NCI-H1436 (cell line): ENCODE measurements at regions not wholly inside any gene's neighbourhood (a gene's known extent, or its start where the extent isn't known, plus 50 kb on each side); places are given as distances from the start of the nearest gene placed in this dataset.
"Not testable (repeated sequence)": the region's sequence is repeated elsewhere in the genome, so short reads cannot be mapped to it uniquely, and the experiment has no call there.

Experiments used
- DNase-seq: peaks from one replicate; lab custom pipeline; 2025; lab: John Stamatoyannopoulos, UW

DNA sequence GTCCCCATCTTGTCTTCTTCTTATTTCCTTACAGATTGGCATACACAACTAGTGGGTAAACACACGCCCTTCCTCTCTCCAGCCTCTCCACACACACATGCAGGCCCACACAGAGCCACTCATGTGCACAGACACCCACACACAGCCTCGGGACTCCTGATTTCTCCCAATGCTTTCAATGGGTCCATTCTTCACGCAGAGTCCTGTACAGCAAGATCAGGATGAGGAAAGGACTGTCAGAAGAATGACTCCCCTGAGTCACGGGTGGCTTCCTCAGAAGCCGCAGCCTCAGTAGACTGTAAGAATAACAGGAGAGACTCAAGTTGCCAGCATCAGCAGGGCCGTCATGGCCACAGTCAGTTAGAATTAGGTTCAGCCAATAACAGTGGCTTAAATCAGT lies 109.1 kb upstream of the GLI2 start:
- DNase-seq: no peak

DNA sequence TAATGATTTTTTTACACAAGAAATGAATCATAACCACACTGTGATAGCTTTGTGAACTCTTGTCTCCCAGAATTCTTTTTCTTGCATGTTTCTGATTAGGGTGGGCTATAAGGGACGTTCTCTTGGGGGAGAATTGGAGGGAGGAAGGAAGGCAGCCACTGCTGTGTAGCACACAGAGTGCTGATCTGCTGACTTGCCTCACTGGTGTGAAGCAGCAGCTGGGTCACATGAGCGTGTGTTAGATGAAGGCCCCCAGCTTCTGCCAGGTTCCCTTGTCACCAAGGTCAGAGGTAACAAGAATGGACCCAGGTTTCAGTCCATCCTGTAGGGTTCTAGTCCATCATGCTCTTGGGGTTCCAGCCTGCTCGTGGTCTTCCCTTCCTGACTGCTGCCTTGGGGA lies 107.4 kb upstream of the GLI2 start:
- no peak for DNase-seq

DNA sequence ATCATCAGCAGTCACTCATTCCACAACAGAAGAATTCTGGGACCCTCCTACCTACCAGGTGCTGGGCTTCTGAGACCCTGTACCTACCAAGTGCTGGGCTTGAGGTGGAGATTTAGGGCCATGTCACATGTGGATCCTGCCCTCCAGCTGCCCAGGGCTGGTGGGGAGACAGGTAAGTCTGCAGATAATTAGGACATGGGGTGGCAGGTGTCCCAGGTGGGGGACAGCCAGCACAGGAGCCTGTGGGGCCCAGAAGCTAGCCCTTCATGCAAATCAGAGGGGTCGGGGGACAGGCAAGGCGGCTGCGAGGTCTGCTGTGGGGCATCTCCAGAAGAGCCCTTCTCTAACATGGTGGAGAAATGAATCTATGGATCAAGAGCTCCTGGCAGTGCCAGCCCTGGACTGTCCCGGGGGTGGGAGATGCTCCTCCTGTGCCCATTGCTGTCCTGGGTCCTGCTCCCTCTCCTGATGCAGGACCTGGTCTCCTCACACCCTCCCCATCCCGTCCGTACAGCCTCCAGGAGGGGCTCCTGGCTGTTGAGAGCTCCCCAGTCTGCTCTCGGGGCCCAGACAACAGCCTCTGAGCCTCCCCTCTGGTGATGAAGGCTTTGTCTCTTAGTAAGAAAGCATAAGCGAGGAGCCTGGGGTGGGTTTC lies 106.3 kb upstream of the GLI2 start:
- DNase-seq: no peak

DNA sequence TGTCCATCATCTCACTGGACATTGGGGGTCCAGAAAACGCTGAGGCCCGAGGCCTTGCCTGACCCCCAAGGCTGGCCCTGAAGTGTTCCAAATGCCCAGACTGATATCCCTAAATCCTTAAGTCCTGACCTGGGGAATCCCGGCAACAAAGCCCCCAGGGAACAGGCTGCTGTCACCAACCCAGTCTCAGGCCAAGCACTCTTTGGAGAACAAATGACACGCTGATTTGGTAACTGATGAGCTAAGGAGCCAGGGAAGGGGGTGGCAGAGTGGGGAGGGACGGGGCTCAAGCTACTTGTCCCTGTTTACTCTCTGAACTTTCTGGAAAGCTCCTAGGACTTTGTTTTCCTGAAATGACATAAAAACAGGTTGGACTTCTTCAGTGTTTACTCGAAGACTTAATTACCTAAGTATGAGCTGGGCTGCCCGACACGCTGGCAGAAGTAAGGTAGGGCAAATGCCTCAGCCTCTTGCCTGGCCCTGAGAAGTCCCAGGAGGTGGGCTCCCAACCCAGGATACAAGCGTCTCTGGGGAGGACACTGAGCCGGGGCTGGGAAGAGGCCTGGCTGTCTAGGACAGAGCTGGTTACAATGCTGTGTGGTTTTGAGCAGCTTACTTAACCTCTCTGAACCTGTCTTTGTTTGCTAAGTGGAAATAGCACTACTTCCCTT lies 105.5 kb upstream of the GLI2 start:
- DNase-seq: no peak

DNA sequence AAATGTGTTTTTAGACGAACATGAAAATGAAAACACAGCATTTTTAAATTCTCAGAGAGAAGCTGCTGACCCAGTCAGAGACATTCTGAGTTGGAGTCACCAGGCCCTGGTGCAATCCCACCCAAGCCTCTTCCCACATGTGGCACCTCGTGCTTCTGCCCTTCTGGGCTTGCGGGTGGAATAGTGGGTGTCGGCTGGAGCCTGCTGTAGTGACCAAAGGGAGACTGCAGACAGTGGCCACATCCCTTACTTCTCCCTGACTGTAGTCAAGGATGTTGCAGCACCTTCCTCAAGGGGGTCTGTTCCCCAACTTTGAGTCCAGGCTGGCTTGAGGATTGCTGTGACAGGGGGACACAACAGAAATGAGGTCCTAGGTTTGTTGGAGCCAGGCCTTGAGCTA lies 104.4 kb upstream of the GLI2 start:
- DNase-seq: no peak

DNA sequence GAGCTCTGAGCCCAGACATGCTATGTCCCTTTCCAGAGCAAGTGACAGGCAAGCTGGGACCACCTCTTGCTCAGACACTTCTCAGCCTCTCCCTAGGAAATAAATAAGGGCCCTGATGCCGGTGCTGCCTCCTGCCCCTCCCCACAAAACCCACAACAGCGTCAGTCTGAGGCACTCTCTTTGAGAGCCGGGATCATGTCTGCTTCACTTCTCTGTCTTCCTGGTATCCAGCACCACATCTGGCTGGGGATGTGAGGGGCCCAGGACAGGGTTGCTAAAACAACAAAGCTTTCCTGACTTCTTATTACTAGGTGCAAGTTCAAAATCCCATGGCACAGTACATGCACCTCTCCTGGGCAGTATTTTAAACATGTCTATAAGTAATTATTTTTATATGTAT lies 103.9 kb upstream of the GLI2 start:
- no peak for DNase-seq

DNA sequence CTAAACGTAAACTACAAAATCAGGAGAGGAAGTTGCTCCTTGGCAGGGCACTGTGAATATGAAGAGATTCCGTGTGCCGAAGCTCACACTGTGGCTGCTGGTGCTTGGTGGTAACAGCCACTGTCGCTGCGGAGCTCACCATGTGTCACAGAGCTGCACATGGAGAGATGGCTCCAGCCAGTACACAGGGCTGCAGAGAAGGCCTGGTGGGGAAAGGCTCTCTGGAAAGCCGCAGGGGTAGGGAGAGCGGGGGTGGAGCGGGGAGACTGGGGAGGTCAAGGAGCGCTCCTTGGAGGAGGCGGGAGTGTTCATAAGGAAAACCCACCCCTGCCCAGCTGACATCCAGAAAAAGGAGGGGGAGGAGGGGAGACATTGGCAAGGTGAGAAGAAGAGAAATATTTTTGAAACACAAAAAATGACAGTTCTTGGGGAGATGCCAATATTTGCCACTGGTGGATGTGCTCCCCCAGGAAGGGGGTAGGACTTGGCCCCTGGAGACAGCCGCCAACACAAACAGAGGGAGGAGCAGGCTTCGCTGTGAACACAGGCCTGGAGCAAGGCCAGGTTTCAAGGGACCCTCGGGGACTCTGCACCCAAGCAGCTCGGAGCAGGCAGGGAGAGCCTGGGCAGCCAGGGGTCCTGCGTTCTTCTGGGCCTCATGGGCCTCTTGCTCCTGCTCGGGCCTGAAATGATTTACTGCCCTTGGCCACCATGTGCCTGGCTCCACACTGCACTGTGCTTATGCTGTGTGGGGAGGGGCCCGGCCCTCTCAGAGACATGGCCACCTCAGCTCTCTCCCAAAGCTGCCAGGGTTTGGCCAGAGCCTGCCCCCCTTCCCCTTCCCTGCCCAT lies 102.6 kb upstream of the GLI2 start:
- DNase-seq: peak; percentile 37

DNA sequence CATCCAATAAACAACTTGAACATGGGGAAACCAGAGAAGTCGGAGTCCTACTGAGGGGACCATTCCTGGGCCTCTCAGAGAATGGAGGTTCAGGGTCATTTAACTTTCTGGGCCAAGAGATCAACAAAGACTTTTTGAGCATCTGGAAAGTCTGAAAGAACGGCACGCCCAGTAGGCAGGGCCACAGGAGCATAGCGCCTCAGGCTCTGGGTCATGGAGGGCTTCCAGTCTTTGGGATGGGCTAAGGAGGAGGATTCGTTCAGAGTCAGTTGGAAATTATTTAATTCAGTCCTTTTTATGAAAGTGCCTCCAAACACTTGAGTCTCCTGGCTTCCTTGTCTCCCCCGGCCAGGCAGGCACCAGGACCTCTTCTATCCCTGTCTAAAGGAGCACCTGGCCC lies 101.1 kb upstream of the GLI2 start:
- no peak for DNase-seq

DNA sequence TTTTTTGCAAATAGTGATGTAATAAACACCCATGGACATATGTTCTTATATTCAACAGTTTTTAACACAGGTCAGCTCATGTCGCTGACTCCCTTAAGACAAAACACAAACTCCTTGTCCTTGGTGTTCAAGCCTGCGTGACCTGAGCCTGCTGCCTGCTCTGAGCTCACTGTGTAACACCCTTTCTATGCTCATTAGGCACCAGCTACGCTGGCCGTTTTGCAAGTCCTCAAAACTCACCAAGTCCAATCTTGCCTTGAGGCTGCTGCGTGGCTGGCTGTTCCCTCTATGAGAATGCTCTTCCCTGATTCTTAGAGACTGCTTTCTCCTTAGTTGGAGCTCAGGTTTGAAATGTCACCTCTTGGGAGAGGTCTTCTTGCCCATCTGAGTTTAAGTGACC lies 100.5 kb upstream of the GLI2 start:
- no peak for DNase-seq

DNA sequence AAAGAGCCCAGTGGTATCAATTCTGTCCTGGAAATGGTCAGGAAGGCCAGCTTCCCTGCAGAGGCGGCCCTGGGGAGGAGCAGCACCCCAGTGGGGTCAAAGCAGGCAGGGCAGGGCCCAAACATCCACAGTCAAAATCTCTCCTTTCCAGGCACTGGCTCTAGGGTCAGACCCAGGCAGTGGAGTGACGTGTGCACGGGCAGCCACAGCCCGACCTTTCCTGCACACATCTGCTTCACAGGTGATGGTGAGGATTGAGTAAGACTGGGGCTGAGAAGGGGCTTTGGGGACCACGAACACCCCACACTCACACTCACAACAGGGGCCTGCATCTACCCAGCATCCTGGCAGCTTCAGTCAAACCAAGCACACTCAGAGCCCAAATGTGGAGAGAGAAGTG lies 97.8 kb upstream of the GLI2 start:
- DNase-seq: no peak

DNA sequence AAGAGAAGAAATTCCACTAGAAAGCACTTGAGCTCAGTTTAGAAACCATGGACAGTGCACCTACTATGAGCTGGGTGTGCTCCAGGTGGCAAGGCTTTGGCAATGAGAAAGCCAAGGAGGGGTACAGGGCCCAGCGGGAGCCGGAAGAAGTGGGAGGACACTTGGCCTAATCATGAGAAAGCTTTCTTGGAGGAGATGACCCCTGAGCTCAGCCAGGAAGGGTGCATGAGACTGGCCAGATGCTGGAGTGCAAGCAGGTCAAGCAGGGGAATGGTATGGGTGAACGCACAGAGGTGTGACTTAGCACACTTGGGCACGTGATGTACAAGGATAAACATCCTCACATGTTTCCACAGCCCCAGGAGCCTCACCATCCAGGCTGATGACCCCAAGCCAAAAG lies 97.2 kb upstream of the GLI2 start:
- DNase-seq: no peak

DNA sequence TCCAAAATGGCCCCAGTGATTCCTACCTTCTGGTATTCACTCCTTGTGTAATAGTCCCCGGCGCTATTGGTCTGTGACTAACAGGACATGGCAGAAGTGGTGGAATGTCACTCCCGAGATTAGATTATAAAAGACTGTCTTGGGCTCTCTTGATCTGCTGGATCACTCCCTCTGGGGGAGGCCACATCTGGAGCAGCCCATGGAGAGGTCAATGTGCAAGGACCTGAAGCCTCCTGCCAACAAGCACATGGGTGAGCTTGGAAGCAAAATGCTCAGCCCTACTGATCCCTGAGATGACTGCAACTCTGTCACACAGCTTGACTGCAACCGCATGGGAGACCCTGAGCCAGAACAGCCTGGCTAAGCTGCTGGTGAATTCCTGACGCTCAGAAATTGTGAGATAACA lies 94.3 kb upstream of the GLI2 start:
- no peak for DNase-seq

DNA sequence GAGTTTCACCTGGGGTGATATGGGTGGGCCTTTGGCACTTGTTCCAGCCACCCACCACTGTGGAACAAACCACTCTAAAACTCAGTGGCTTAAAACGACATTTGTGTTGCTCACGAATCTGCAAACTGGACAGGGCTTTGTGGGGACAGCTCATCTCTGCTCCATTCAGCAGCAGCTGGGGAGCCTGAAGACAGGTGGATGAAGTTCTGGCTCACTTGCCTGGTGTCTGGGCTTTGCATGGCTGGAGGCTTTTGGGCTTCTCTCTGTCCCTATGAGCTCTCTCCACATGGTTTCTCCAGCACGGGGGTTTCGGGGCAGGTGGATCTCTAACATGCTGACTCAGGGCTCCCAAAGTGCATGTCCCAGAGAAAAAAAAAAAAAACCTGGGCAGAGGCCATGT lies 93.0 kb upstream of the GLI2 start:
- DNase-seq: no peak

DNA sequence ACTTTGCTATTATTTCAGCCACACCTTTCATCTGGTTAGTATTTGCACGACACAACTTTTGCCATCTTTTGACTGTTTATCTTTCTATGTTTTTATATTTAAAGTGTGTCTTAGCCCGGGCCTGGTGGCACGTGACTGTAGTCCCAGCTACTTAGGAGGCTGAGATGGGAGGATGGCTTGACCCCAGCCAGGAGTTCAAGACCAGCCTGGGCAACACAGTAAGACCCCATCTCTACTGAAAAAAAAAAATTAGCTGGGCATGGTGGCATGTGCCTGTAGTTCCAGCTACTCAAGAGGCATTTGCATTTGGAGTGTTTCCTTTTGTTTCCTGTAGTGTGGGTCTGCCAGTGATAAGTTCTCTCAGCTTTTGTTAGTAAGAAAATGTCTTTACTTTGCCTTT lies 88.7 kb upstream of the GLI2 start:
- no peak for DNase-seq

DNA sequence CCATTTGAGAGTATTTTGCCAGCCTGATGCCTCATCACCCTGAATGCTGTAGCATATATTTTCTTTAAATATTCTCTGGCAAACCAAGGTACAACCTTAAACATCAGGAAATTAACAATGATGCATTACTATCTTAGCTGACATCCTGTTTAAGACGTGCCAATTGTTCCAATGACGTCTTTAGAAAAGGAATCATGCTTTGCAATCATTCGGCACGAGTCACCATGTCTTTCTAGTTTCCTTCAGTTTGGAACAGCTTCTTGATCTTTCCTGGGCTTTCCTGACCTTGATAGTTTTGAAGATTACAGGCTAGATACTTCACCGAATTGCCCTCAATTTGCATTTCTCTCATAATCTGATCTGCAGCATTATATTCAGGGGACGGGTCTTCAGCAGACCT lies 88.2 kb upstream of the GLI2 start:
- DNase-seq: no peak

DNA sequence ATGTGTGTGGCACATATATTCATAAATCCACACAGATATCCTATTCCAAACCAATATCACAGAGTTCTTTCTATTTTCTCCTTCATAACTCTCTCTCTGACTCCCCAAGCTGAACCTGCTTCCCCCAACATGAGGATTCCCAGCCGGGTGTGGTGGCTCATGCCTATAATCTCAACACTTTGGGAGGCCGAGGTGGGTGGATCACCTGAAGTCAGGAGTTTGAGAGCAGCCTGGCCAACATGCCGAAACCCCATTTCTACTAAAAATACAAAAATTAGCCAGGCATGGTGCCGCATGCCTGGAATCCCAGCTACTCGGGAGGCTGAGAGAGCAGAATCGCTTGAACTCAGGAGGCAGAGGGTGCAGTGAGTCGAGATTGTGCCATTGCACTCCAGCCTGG lies 86.3 kb upstream of the GLI2 start:
- DNase-seq: not testable (repeated sequence)

DNA sequence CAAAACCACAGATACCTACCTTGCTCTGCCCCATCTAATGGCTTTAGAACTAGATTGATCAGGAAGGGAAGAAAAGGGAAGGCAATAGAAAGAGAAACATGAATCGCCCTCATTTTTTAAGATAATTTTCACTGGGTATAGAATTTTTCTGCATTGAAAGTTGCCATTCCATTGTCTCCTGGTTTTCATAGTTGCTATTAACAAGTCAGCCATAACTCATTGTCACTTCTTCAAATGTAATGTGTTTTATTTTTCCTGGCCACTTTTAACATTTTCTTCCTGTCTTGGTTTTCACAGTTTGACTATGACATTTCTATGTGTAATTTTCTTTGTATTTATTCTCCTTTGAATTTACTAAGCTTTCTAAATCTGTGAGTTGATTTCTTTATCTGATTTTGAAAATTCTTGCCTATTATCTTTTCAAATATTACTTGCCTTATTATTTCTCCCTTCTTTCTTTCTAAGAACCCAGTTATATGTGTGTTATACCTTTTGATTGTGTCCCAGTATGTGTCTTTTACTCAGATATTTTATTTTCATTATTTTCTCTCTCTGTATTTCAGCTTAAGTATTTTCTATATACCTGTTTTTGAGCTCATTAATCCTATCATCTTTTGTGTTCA lies 85.5 kb upstream of the GLI2 start:
- DNase-seq: no peak

DNA sequence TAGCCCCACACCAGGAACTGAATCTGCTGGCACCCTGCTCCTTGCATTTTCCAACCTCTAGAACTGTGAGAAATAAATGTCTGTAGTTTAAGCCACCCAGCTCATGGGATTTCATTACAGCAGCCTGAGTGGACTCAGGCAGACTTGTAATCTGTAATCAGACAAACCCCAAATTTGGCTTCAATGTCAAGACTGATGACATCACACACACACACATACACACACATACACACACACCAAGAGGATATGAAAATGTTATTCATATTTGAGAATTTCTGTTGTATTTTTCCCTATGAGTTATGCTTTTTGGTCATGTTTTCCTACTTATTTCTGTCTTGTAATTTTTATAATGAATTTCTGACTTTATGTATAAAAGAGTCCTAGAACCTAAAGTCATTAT lies 83.8 kb upstream of the GLI2 start:
- no peak for DNase-seq

DNA sequence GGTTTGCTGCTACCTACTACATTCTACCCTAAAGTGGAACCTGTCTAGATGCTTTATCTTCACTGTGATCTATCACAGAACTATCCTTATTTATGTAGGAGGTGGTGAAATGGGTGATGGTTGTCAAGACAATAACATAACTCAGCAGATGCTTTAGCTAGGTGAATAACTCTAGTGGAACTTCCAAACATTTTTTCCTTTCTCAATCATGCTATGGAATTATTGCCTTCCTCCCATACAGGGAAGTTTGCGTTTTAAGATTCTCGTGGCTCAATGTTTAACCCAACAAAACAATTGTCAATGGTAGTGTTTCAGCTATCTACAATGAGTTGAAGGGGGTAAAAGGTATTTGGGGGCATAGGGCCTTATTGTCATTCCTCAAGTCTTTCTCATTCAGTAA lies 82.6 kb upstream of the GLI2 start:
- no peak for DNase-seq

DNA sequence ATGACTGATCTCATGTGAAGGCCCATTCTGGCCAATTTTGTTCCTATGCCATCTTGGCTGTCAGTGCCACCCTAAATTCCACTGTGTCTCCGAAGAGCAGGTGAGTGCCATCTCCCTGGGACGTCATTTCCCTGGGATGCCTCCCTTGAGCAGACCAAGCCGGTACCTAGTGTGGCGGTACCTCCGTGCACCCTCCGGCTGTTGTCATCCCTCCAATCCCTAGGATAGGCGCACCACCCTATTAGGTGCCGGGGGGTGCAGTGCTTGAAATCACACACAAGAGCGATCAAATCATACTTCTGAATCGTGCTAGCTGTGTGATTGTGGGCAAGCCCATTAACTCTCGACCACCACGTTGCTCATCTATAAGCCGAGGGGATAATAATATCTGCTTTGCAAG lies 81.8 kb upstream of the GLI2 start:
- DNase-seq: no peak

DNA sequence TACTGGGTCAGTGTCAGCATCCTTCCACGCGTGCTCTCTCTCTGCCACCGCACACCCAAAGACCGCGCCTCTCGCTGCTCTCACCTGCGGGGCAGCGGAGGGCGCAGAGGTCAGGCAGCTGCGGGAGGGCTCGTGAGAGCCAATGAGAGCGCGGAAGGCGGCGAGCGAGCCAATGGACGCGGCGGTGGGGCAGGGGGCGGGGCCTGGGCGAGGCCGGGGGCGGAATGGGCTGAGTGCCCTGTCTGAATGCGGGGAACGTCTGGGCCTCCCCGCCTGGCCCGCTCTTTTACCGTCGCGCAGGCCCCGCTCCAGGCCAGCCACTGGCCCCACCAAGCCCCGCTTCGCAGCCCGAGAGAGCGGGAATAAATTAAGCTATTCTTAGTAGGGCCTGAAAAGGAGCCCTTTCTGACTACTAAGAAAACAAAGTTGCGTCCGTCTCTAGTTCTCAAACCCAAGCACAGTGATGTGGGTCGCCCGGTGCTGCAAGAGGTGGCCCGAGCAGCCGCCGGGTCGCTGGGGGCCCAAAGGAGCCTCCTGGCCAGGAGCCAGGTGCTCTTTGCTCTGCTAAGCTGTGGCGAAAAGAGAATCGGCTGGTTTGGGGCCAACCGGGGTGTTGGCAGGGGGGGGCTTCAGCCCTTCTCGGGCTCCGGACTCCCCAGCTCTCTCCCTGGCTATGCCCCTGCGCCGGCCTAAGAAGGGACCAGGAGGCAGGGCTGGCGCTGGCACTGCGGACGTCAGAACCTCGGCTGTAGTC lies 81.1 kb upstream of the GLI2 start:
- DNase-seq: no peak

DNA sequence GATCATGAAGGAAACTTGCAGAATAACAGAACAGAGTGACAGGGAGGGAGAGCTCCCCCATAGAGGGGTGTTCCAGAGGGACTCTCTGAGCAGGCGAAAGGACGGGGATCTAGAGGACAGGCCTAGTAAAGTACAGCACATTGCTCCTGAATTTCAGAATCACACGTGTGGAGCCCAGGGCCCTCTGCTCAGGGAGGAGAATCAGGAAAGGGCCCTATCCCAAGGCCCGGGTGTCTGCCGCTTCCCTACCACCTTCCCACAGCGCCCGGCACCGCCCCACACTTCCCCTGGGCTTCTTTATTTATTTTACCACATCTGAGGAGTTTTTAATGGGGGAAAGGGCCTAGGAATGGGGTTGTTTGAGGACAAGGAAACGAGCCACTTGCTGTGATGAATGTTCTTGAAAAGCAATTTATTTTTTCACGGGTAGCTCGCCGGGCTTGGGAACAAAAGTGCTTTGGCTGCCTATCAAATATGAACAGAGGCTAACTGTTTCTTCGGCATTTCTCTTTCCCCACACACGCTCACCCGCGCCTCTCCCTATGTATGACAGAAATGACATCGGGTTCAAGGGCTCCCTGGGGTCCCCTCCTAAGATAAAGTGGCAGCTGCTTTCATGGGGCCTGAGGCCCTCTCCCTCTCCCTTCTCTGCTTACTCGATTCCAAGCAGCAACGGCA lies 79.3 kb upstream of the GLI2 start:
- peak; percentile 68 for DNase-seq
